ENCODE measurements at regions not wholly inside any gene's neighbourhood (a gene's known extent, or its start where the extent isn't known, plus 50 kb on each side); places are given as distances from the start of the nearest gene placed in this dataset.

GRCh38 chr10:2682491-2682890 lies 384.9 kb upstream of the PFKP start:
- TF ChIP-seq NR2C2 (CRISPR knock-in tag; IDR thresholded peaks at IDR 0.05) (no peak), CTCF (IDR thresholded peaks at IDR 0.05) (no peak), KAT7 (CRISPR knock-in tag; IDR thresholded peaks at IDR 0.05; ENCODE audit: borderline replicate concordance) (no peak), FOXP1 (CRISPR knock-in tag; IDR thresholded peaks at IDR 0.05; ENCODE audit: borderline replicate concordance) (no peak), GABPB1 (CRISPR knock-in tag; IDR thresholded peaks at IDR 0.05) (no peak), CREM (CRISPR knock-in tag; IDR thresholded peaks at IDR 0.05) (no peak), ZNF138 (CRISPR knock-in tag; conservative IDR thresholded peaks at IDR 0.05) (no peak)
